Adipocyte (in vitro differentiated cells): ENCODE measurements at regions not wholly inside any gene's neighbourhood (a gene's known extent, or its start where the extent isn't known, plus 50 kb on each side); places are given as distances from the start of the nearest gene placed in this dataset.
A peak's percentile ranks its signal among the peaks of the same experiment; 100 is the strongest.

Source experiments
- DNase-seq: peaks from one replicate; pipeline ENCODE4 v3.0.0-alpha.2; 2015; ENCODE audit warnings: low read depth
- H3K27me3 ChIP-seq: replicated peaks from 2 replicates; pipeline ENCODE4 v1.7.0; 2013; ENCODE audit warnings: mild to moderate bottlenecking, low read length, moderate library complexity; ENCODE audit not compliant: control insufficient read depth, insufficient read depth
- H3K36me3 ChIP-seq: 2 replicates; pipeline ENCODE4 v1.7.0; 2013; ENCODE audit warnings: low read length, mild to moderate bottlenecking, moderate library complexity; ENCODE audit not compliant: control insufficient read depth, insufficient read depth, severe bottlenecking
- H3K4me1 ChIP-seq: 2 replicates; pipeline ENCODE4 v1.7.0; 2013; ENCODE audit warnings: mild to moderate bottlenecking, low read length, moderate library complexity; ENCODE audit not compliant: control insufficient read depth, insufficient read depth
- H3K4me3 ChIP-seq: 2 replicates; pipeline ENCODE4 v1.7.0; 2013; ENCODE audit warnings: mild to moderate bottlenecking, low read length, moderate library complexity
- H3K9ac ChIP-seq: 2 replicates; pipeline ENCODE4 v1.7.0; 2013; ENCODE audit warnings: mild to moderate bottlenecking, low read length, moderate library complexity
- H3K9me3 ChIP-seq: 2 replicates; pipeline ENCODE4 v1.7.0; 2013; ENCODE audit warnings: mild to moderate bottlenecking, low read length, moderate library complexity; ENCODE audit not compliant: control insufficient read depth

DNA sequence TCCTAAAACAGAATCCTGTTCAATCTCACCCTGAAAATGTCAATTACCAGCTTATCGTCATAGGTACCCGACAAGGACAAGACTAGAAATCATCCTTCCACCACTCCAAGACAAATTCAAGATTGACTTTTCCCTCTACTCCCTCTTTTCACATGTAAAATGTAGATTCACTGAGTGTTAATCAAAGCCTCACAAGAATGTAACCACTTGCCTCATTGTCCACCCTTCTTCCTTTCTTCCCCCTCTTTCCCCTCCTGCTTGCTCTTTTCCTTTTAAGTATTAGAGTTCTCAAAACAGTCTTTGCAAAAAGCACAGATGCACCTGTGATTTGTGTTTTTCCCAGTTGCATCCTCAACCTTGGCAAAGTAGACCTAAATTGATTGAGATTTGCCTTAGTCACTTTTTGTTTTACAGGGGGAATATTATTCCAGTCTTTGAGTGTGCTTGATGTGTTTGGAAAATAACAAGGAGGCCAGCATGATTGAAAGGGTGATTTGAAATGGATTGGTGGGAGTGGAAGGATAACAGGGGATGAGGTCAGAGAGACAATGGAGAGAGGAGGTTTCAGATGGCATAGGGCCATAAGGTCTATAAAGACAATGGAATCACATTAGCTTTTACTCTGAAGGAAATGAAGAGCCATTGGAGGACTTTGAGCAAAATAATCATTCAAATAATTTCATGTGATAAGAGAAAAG, 231.3 kb upstream of the TYRP1 start:
- Histone ChIP-seq H3K4me1 (no peaks in the 10 kb centered on the region), H3K27me3 (no peaks in the 10 kb centered on the region), H3K9ac (no peak overlapping the region), H3K4me3 (no peak overlapping the region), H3K9me3 (no peaks in the 10 kb centered on the region), H3K36me3 (no peaks in the 10 kb centered on the region)
- DNase-seq: no peak

DNA sequence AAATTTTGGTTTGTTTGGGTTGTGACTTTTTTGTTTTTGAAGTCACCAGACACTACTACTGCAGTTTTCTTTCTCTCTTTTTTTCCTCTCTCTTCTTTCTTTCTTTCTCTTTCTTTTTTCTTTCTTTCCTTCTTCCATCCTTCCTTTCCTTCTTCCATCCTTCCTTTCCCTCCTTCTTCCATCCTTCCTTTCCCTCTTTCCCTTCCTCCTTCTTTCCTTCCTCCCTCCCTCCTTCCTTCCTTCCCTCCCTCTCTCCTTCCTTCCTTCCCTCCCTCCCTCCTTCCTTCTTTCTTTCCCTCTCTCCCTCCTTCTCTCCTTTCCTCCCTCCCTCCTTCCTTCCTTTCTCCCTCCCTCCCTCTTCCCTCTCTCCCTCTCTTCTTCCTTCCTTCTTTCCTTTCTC, 230.3 kb upstream of the TYRP1 start:
- Histone ChIP-seq H3K36me3 (no peaks in the 10 kb centered on the region), H3K9me3 (no peaks in the 10 kb centered on the region), H3K4me1 (no peaks in the 10 kb centered on the region), H3K4me3 (no peak overlapping the region), H3K27me3 (no peaks in the 10 kb centered on the region), H3K9ac (no peak overlapping the region)
- no peak for DNase-seq

DNA sequence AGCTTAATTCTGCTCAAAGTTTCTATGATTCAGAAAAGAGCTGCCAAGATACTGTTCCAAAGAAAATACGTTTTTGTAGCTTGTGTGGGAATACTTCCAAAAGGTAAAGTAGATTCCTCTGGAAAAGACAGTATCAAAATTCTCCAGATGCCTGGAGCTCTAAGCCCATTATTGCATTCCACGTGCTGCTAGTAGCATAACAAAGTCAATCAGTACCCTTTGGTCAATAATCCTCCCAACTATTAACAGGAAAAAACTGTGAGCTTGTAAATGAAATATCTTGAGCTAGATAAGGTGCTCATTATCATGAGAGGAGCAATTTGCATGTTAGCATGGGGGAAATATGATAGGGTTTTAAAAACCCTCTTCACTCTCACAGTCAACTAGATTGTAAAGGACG, 229.5 kb upstream of the TYRP1 start:
- no peaks in the 10 kb centered on the region for H3K36me3 ChIP-seq
- H3K4me3 ChIP-seq: no peak overlapping the region
- no peaks in the 10 kb centered on the region for H3K27me3 ChIP-seq
- no peaks in the 10 kb centered on the region for H3K4me1 ChIP-seq
- H3K9ac ChIP-seq: no peak overlapping the region
- H3K9me3 ChIP-seq: no peaks in the 10 kb centered on the region
- no peak for DNase-seq

DNA sequence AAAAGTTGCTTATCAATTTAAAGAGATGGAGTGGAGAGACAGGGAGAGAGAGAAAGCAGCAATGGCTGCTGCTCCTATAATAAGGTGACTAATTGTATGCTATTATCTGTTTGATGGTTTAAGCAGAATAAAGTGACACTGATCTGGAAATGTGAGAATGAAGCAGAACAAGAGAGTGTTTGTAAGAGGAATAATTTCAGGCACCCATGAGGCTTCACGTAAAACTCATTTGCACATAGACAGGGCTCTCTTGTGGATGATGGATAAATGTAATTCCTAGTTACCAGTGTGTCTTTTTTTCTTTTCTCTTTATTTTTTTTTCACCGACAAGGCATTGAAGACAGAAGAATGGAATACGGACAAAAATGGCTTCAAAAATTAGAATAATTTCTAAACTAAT, 228.8 kb upstream of the TYRP1 start:
- Histone ChIP-seq H3K9ac (no peak overlapping the region), H3K4me3 (no peak overlapping the region), H3K36me3 (no peaks in the 10 kb centered on the region), H3K27me3 (no peaks in the 10 kb centered on the region), H3K9me3 (no peaks in the 10 kb centered on the region), H3K4me1 (no peaks in the 10 kb centered on the region)
- DNase-seq: no peak

DNA sequence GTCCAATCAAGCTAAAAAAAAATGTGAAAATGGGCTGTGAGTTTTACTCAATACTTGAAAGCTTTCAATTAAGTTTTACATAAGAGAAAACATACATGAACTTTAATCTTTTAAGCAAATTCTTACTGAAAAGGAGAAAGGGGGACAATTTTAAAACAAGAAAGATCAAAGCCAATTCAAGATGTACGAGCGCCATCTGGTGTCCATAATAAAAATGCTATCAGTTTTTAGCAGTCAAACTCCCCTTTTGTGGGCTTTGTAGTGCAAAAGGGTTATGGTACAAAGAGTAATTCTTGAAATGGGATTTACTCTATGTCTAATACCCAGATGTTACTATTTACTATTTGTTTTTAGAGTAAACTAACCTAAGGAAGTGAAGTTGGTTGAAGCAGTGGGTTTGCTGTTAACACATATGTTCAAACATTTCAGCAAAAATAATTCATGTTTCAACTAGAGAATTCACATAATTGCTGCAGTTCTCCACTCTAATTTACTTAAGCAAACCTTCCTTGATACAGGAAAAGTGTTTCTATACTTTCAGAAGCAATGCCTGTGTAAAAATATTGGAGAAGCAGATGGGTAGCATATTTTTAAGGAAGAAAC, 228.2 kb upstream of the TYRP1 start:
- Histone ChIP-seq H3K27me3 (no peaks in the 10 kb centered on the region), H3K4me1 (no peaks in the 10 kb centered on the region), H3K9ac (no peak overlapping the region), H3K36me3 (no peaks in the 10 kb centered on the region), H3K9me3 (no peaks in the 10 kb centered on the region), H3K4me3 (no peak overlapping the region)
- peak; percentile 68 for DNase-seq

DNA sequence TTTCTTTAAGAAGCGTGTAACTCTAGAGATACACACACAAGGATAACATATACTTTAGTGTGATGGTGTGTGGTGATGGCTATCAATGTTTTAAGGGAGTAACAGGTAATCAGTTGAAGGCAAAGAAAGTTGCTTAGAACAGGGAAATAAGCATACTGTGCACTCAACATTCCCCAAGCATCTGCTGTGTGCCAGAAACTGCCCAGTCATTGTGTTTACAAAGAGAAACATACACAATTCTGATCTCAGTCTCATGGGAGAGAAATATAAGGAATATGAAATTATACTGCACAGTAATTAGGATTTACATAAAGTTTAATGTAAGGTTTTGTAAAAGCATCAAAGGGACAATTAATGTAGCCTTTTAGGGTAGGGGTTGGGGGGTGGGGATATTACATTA, 224.1 kb upstream of the TYRP1 start:
- Histone ChIP-seq H3K9ac (no peak overlapping the region), H3K27me3 (no peaks in the 10 kb centered on the region), H3K4me3 (no peak overlapping the region), H3K9me3 (no peaks in the 10 kb centered on the region), H3K4me1 (no peaks in the 10 kb centered on the region), H3K36me3 (no peaks in the 10 kb centered on the region)
- peak; percentile 4 for DNase-seq

DNA sequence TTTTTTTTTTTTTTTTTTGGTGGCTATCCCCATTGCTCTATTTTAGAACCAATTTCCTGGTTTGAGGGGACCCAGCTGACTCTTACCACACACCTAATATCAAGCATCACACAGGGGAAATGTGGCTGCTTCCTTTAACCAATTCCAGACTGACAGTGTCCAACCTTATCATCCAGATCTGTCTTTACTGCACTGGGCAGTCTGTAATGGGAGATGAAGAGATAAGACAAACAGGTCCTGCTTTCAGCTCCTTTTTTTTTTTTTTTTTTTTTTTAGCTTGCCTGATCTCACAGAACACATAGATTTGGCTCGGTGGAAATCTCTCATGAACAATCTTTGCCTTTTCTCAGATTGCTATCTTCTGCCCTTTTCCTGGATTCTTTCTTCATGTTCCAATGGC, 198.8 kb upstream of the TYRP1 start:
- DNase-seq: no peak
- Histone ChIP-seq H3K36me3 (no peaks in the 10 kb centered on the region), H3K9ac (no peak overlapping the region), H3K9me3 (no peaks in the 10 kb centered on the region), H3K4me3 (no peak overlapping the region), H3K27me3 (no peaks in the 10 kb centered on the region), H3K4me1 (no peaks in the 10 kb centered on the region)

DNA sequence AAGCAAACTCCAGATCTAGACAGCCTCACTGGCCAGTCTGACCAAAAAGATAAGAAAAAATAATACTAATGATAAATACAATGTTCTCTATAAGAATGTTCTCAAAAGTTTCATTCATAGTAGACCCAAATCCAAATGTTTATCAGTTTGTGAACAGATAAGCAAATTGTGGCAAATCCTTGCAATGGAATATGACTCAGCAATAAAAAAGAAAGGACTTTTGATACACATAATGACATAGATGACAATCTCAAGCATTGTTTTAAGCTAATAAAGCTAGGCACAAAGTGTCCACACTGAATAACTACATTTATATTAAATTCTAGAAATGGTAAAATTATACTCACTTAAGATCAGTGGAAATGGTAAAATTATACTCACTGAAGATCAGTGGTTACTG, 195.4 kb upstream of the TYRP1 start:
- DNase-seq: no peak
- H3K9me3 ChIP-seq: no peaks in the 10 kb centered on the region
- H3K4me3 ChIP-seq: no peak overlapping the region
- no peaks in the 10 kb centered on the region for H3K4me1 ChIP-seq
- no peak overlapping the region for H3K9ac ChIP-seq
- no peaks in the 10 kb centered on the region for H3K27me3 ChIP-seq
- H3K36me3 ChIP-seq: no peaks in the 10 kb centered on the region

DNA sequence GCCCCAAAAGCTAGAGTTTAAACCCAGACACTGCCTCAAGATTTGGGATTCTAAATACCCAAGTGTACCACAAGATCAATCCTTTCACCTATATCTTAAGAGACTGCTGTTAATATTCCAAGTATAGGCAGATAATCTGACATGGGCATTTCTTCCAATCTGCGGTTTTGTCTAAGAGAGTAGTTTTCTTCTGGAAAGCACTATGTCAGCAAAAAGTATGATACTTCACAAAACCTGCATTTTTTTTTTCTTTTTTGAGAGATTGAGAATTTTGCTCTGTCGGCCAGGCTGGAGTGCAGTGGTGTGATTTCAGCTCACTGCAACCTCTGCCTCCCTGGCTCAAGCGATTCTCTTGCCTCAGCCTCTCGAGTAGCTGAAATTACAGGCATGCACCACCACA, 190.7 kb upstream of the TYRP1 start:
- Histone ChIP-seq H3K4me1 (no peaks in the 10 kb centered on the region), H3K9ac (no peak overlapping the region), H3K4me3 (no peak overlapping the region), H3K36me3 (no peaks in the 10 kb centered on the region), H3K27me3 (no peaks in the 10 kb centered on the region), H3K9me3 (no peaks in the 10 kb centered on the region)
- no peak for DNase-seq

DNA sequence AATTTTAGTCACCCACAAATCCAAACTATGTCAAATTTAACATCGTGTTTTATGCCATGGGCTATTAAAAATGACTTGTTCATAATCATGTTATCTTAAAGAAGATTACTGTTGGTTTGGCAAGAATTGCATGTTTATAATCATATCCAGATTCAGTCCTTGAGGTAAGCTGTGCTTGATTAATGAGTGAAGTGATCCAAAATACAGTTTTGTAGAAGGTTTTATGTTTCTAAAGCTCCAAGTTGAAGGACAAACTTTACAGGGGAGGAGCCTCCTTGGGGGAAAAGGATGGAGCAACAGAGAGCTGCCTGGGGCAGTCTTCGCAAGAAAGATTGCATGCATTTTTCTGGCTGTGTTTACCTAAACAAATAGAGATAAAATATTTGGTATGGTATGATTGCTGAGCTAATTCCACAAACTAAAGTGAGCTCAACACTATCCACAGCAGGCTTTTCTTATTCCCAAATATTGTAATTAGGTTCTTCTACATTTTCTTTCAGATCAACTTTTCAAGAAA, 189.5 kb upstream of the TYRP1 start:
- Histone ChIP-seq H3K36me3 (no peaks in the 10 kb centered on the region), H3K9me3 (no peaks in the 10 kb centered on the region)

DNA sequence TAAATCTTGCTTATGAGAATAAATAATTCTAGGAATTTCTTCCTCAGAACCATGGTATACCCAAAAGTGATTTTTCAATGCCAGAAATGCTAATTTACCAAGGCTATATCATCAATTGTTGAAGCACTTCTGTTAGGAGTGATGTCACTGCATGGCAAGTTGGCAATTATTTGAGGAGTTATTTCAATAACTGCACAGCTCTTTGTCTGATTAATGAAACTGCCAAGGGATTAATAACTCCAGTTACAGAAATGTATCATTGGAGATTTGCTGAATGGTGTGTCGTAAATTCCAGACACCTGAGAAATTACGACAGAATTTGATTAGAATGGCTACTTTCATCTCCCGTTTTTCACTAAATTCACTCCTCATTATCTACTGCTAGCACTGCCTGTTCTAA, 182.6 kb upstream of the TYRP1 start:
- Histone ChIP-seq H3K36me3 (no peaks in the 10 kb centered on the region), H3K9ac (no peak overlapping the region)

More for the DNA sequence above, 189.5 kb upstream of the TYRP1 start:
- H3K4me1 ChIP-seq: no peaks in the 10 kb centered on the region
- H3K27me3 ChIP-seq: no peaks in the 10 kb centered on the region
- no peak overlapping the region for H3K4me3 ChIP-seq
- DNase-seq: peak; percentile 88
- H3K9ac ChIP-seq: no peak overlapping the region

DNA sequence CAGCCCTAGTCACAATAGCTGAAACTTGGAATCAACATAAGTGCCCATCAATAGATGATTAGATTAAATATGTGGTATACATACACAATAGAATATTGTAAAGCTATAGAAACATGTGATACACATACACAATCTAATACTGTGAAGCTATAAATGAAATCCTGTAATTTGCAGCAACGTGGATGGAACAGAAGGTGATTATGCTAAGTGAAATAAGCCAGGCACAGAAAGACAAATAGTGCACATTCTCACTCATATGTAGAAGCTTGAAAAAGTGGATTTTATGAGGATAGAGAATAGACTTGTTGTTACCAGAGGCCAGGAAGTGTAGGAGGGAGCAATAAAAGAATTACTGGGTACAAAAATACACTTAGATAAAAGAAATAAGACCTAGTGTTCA, 181.5 kb upstream of the TYRP1 start:
- H3K9me3 ChIP-seq: no peaks in the 10 kb centered on the region
- H3K9ac ChIP-seq: no peak overlapping the region
- no peaks in the 10 kb centered on the region for H3K27me3 ChIP-seq
- H3K4me3 ChIP-seq: no peak overlapping the region
- H3K36me3 ChIP-seq: no peaks in the 10 kb centered on the region
- no peaks in the 10 kb centered on the region for H3K4me1 ChIP-seq
- DNase-seq: no peak

More for the DNA sequence above, 182.6 kb upstream of the TYRP1 start:
- Histone ChIP-seq H3K4me3 (no peak overlapping the region), H3K9me3 (no peaks in the 10 kb centered on the region), H3K27me3 (no peaks in the 10 kb centered on the region), H3K4me1 (no peaks in the 10 kb centered on the region)
- DNase-seq: no peak
